PC-3 (cell line): ENCODE measurements at regions not wholly inside any gene's neighbourhood (a gene's known extent, or its start where the extent isn't known, plus 50 kb on each side); places are given as distances from the start of the nearest gene placed in this dataset.

Experiments used
- EZH2 ChIP-seq: fragments of 300-600 bp; sonication (generic); IDR thresholded peaks from one replicate; pipeline ENCODE4 v1.6.1; 2017; ENCODE audit warnings: antibody characterized with exemption, mild to moderate bottlenecking, low read length; ENCODE audit not compliant: unreplicated experiment
- EZH2phosphoT487 ChIP-seq: fragments of 300-600 bp; sonication (generic); IDR thresholded peaks from 2 replicates; pipeline ENCODE4 v1.6.1; 2018; ENCODE audit warnings: mild to moderate bottlenecking, antibody characterized with exemption, low read length, borderline replicate concordance
- TF ChIP-seq, protein P1 (sequence below): fragments of 300-600 bp; sonication (generic); conservative IDR thresholded peaks from 2 replicates; pipeline ENCODE4 v1.5.1; 2017; ENCODE audit warnings: antibody characterized with exemption, low read depth, mild to moderate bottlenecking, low read length

DNA sequence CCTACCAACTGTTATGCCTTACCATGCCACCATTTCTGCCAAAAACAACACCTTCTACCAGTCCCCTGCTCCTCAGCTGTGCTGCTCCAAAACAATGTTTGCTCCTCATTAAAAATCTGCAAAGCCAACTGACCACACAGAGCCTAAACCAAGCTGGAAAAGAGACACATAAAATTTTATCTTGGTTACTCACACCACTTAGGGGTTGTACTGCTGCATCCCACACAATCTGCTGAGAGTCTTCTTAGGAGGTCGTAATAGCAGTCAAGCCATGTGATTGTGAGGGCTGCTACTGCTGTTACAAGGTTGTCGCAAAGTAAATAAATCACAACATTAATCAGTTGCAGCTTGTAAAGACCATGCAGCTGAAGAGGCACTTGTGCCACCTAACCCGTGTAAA, 607.4 kb upstream of the FAM241A start:
- TF ChIP-seq, protein P1, sequence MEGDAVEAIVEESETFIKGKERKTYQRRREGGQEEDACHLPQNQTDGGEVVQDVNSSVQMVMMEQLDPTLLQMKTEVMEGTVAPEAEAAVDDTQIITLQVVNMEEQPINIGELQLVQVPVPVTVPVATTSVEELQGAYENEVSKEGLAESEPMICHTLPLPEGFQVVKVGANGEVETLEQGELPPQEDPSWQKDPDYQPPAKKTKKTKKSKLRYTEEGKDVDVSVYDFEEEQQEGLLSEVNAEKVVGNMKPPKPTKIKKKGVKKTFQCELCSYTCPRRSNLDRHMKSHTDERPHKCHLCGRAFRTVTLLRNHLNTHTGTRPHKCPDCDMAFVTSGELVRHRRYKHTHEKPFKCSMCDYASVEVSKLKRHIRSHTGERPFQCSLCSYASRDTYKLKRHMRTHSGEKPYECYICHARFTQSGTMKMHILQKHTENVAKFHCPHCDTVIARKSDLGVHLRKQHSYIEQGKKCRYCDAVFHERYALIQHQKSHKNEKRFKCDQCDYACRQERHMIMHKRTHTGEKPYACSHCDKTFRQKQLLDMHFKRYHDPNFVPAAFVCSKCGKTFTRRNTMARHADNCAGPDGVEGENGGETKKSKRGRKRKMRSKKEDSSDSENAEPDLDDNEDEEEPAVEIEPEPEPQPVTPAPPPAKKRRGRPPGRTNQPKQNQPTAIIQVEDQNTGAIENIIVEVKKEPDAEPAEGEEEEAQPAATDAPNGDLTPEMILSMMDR = no peak
- TF ChIP-seq EZH2phosphoT487 (no peak), EZH2 (no peak)
